ENCODE measurements at regions not wholly inside any gene's neighbourhood (a gene's known extent, or its start where the extent isn't known, plus 50 kb on each side); places are given as distances from the start of the nearest gene placed in this dataset.

DNA sequence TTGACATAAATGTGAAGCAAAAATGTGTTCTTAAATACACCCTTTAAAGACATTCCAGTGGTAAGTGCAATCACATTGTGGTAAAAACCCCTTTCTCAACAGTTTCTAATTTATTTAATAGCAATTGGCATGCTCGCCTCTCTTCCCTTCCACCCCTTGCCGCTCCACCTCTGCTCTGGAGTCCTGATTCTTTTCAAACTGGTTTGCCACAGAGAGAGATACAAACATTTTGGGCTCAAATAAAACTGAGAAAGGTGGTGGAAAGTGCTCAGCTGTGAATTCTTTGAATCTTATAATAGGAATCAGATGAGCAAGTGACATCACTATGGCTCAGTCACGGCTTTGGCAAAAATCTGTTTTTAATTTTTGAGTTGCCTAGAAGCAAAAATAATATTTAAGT lies 993.9 kb downstream of the GALC start:
- DNase-seq (ENCODE audit: low read depth) = no peak

DNA sequence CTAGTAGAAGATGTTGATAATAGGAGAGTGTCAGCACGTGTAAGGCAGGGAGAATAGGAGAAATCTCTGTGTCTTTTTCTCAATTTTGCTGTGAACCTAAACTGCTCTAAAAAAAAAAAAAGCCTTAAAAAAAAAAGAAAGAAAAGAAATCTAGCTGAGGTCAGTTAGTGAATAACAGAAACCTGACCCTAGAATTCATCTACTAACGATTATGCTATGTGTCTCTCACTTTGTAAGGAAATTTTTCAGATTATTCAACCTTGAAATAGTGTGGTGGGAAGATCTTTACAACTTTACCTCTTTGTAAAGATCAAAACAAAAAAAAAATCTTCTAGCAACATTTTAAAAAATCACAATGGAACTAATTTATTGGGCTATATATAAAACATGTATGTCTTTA lies 995.7 kb downstream of the GALC start:
- DNase-seq (ENCODE audit: low read depth) = no peak

GRCh38 chr14:86990396-86990795 lies 1002.6 kb downstream of the GALC start:
- no peak for DNase-seq (ENCODE audit: low read depth)

DNA sequence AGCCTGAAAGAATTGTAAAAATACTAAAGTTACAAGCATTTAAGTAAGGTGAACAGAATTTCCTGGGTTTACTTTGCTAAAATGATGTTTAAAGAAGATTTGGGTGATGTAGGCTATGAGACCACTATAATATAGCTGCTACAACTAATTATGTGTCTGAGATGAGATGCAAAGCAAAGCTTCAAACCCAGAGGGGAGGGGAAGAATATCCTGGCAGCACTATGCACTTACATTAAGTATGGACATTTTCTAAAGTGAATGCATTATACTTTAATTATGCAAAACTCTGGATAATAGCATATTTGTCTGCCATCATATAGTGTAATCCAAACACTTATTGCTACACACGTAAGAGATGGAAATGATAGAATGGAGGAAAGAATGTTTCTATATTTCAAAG lies 1003.7 kb downstream of the GALC start:
- DNase-seq (ENCODE audit: low read depth) = no peak

DNA sequence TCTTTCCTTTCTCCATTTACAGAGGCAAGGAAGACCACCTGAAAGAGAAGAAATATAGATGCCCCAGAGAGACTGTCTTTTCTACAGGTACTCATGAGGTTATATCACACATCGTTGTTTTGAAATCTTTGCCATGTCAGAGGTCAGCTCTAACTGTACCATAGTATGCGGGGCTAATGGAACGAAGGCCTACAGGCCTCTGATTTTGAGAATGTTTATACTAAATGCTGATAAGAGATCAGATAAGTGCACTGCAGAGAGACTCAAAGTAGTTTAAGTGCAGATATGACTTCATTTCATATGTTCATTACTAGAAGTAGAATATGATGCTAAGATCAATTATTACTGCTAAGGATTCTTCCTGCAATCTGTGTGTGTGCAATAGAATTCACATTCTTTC lies 1005.0 kb downstream of the GALC start:
- no peak for DNase-seq (ENCODE audit: low read depth)

DNA sequence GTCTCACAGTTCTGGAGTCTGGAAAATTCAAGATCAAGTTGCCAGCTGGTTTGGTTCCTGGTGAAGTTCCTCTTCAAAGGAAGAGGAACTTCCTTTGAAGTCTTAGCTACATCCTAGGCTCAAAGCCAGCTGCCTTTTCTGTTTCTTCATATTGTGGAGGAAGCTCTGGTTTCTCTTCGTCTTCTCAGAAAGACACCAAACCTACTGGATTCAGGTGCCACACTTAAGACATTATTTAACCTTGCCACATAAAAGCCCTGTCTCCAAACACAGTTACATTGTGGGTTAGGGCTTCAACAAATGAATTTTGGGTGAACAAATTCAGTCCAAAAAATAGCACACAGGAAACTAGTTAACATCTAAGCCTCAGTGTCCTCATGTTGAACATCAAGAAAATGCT lies 1019.8 kb downstream of the GALC start:
- no peak for DNase-seq (ENCODE audit: low read depth)

- no peak for DNase-seq (ENCODE audit: low read depth)
These were observed 1021.7 kb downstream of the GALC start for GRCh38 chr14:86971292-86971691.

- DNase-seq (ENCODE audit: low read depth) = no peak
These were observed 1031.8 kb downstream of the GALC start for GRCh38 chr14:86961106-86961716.

GRCh38 chr14:86955771-86956354 lies 1037.1 kb downstream of the GALC start:
- no peak for DNase-seq (ENCODE audit: low read depth)

GRCh38 chr14:86954623-86955022 lies 1038.4 kb downstream of the GALC start:
- no peak for DNase-seq (ENCODE audit: low read depth)

DNA sequence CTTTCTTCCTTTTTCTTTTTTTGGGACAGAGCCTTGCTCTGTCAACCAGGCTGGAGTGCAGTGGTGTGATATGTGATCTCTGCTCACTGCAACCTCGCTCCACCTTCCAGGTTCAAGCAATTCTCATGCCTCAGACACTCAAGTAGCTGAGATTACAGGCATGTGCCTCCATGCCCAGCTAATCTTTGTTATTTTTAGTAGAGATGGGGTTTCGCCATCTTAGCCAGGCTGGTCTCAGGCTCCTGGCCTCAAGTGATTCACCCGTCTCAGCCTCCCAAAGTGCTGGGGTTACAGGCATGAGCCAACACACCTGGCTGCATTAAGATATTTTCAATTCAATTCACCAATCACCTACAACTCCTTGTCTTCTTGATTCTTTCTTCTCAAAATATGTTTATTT lies 1046.5 kb downstream of the GALC start:
- DNase-seq (ENCODE audit: low read depth) = no peak

GRCh38 chr14:86944434-86944833 lies 1048.5 kb downstream of the GALC start:
- DNase-seq (ENCODE audit: low read depth) = no peak

GRCh38 chr14:86943391-86944365 lies 1049.3 kb downstream of the GALC start:
- no peak for DNase-seq (ENCODE audit: low read depth)

GRCh38 chr14:86942936-86943335 lies 1050.0 kb downstream of the GALC start:
- DNase-seq (ENCODE audit: low read depth) = no peak

- DNase-seq (ENCODE audit: low read depth) = no peak
These were observed 1052.9 kb downstream of the GALC start for GRCh38 chr14:86940106-86940505.

- no peak for DNase-seq (ENCODE audit: low read depth)
These were observed 1054.7 kb downstream of the GALC start for GRCh38 chr14:86938320-86938719.

GRCh38 chr14:86936556-86936955 lies 1056.4 kb downstream of the GALC start:
- DNase-seq (ENCODE audit: low read depth) = no peak

- DNase-seq (ENCODE audit: low read depth) = no peak
These were observed 1057.6 kb downstream of the GALC start for GRCh38 chr14:86935241-86935885.

DNA sequence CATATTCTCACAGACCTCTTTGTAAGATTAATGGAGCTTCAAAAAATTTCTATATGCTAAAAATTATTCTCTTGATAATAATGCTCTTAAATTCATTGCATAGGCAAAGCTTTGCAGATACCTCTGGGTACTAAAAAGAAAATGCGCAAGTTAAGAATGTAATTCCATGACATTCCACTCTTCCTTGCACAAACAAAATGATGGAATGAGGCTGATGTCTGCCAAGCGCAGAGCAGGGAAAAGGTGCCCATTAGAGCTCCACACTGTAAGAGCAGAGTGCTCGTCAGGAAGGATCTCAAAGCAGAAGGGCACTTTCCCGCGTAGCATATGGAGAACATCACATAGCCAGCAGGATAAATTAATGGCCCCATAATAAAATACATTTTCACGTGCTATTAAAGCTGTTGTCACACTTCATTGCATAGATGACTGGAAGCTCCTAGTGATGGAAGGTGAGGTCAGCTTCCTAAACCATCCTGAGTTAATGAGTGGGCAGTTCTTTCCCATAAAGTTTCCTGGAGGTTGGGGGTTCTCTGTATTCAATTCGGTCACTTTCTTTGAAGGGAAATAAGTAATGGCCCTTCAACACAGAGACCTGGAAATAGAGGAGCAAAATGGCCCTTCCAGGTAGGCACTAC lies 1058.9 kb downstream of the GALC start:
- DNase-seq (ENCODE audit: low read depth) = no peak

DNA sequence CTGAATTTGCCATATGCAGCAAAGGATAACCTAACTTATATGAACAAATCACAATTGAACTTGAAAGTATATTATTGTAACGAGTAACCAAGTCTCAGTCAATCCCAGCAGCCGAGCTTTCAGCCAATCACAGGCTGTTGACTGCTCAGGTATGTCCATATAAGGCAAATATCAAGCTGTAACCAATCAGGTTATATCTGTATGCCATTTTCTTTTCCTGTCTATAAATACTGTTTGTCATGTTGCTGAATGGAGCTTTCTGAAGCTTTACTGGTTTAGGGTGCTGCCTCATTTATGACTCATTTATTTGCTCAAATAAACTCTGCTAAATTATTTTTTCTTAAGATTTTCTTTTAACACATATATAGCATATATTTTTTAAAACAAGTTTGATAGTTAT lies 1059.5 kb downstream of the GALC start:
- DNase-seq (ENCODE audit: low read depth) = no peak

DNA sequence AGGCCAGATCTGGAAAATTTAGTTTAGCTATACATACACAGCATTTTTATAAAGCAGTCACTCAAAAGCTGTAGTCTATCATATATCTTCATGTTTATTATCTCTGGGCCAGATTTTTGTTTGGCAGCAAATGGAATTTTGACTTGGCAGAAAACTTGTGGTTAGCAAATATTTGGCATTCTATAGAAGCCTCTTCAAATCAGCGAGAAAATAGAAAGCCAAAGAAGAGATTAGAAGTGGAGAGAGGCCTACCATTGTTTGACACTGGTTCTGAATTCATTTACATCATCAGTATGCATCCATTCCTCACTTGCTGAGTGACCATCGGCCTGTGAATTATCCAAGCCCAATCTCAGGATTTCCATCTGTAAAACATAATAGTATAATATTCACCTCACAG lies 1077.6 kb downstream of the GALC start:
- no peak for DNase-seq (ENCODE audit: low read depth)

DNA sequence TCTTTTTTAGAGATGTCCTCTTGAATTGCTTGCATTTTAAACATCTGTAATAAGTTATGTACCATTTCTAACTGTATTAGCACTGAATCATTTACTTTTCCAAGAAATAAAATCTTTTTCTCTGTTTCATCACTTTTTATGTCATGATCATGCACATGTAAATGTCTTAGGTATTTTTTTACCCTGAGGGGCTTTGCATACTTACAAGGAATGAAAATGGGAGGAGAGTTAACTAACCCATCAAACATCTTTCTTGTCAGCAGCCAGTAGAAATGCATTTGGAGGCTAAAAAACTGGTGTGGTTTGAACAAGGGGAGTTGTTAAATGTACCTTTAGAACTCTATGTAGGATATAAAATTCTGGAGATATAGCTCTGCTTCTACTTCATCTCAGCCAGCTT lies 1080.3 kb downstream of the GALC start:
- DNase-seq (ENCODE audit: low read depth) = no peak

Measured in RPMI7951 (cell line).